HepG2 (cell line): ENCODE measurements at regions not wholly inside any gene's neighbourhood (a gene's known extent, or its start where the extent isn't known, plus 50 kb on each side); places are given as distances from the start of the nearest gene placed in this dataset.
A peak's percentile ranks its signal among the peaks of the same experiment; 100 is the strongest.

Experiments used
- CREB1 ChIP-seq, 2 experiments: fragments of 450-650 bp in 1 of 2; IDR thresholded peaks; 2 replicates each; pipeline ENCODE4 v1.6.1; 2016 to 2017; ENCODE audit warnings: control low read depth in 1 of 2, mild to moderate bottlenecking in 1 of 2, missing compliant biosample characterization in 1 of 2, missing genetic modification characterization in 1 of 2
- CREM ChIP-seq, 2 experiments: sonication (generic) in 1 of 2; formaldehyde crosslinking in 1 of 2; IDR thresholded peaks; 2 replicates each; pipeline versions ENCODE4 v1.4.0 to v1.6.1; 2016 to 2020; ENCODE audit warnings: antibody characterized with exemption in 1 of 2, mild to moderate bottlenecking in 1 of 2, missing genetic modification reagents in 1 of 2
- ELF3 ChIP-seq: IDR thresholded peaks from 2 replicates; pipeline ENCODE4 v1.6.1; 2016; ENCODE audit warnings: missing genetic modification reagents, missing compliant biosample characterization
- EP300 ChIP-seq, 3 experiments: sonication (generic) in 1 of 3; formaldehyde crosslinking in 1 of 3; IDR thresholded peaks; 2 replicates each; pipeline versions ENCODE4 v1.5.1 to v1.6.1; 2011 to 2020; ENCODE audit warnings: low read depth in 2 of 3, low read length in 2 of 3, borderline replicate concordance in 1 of 3, improper control_type of control experiment in 1 of 3, mild to moderate bottlenecking in 1 of 3, missing genetic modification reagents in 1 of 3, moderate library complexity in 1 of 3
- FOXA3 ChIP-seq: IDR thresholded peaks from 2 replicates; pipeline ENCODE4 v1.6.1; 2016; ENCODE audit warnings: missing genetic modification reagents, missing compliant biosample characterization
- FOXK1 ChIP-seq: sonication (generic); formaldehyde crosslinking; IDR thresholded peaks from 2 replicates; pipeline ENCODE4 v1.4.0; 2020; ENCODE audit warnings: low read depth, missing genetic modification reagents, borderline replicate concordance
- KAT8 ChIP-seq: IDR thresholded peaks from 2 replicates; pipeline ENCODE4 v1.6.1; 2016; ENCODE audit warnings: missing genetic modification reagents, missing compliant biosample characterization
- MIER3 ChIP-seq: IDR thresholded peaks from 2 replicates; pipeline ENCODE4 v1.6.1; 2016; ENCODE audit warnings: missing compliant biosample characterization, borderline replicate concordance
- NCOA2 ChIP-seq: sonication (generic); formaldehyde crosslinking; IDR thresholded peaks from 2 replicates; pipeline ENCODE4 v1.8.0; 2022; ENCODE audit warnings: inconsistent platforms
- NR2F1 ChIP-seq, 2 experiments: fragments of 450-650 bp in 1 of 2; formaldehyde crosslinking in 1 of 2; IDR thresholded peaks; 2 replicates each; pipeline versions ENCODE4 v1.5.0 to v1.6.1; 2016 to 2020; ENCODE audit warnings: mild to moderate bottlenecking in 1 of 2, missing compliant biosample characterization in 1 of 2, missing genetic modification reagents in 1 of 2, moderate library complexity in 1 of 2
- SALL1 ChIP-seq: sonication (generic); formaldehyde crosslinking; IDR thresholded peaks from 2 replicates; pipeline ENCODE4 v1.8.0; 2022; ENCODE audit warnings: mild to moderate bottlenecking, missing genetic modification reagents
- SOX13 ChIP-seq, 3 experiments: fragments of 450-650 bp in 1 of 3; sonication (generic) in 1 of 3; formaldehyde crosslinking in 1 of 3; IDR thresholded peaks in 2 of 3; conservative IDR thresholded peaks in 1 of 3; 2 replicates each; pipeline versions ENCODE4 v1.5.0 to v1.6.1; 2016 to 2020; ENCODE audit warnings: antibody characterized with exemption in 1 of 3, mild to moderate bottlenecking in 1 of 3, missing compliant biosample characterization in 1 of 3, missing genetic modification reagents in 1 of 3, moderate library complexity in 1 of 3
- SRSF9 ChIP-seq: fragments of 200-400 bp; formaldehyde crosslinking; IDR thresholded peaks from 2 replicates; pipeline ENCODE4 v1.6.1; 2018; ENCODE audit warnings: borderline replicate concordance, mild to moderate bottlenecking, low read depth, low read length; ENCODE audit not compliant: insufficient read depth, poor library complexity, severe bottlenecking
- TCF12 ChIP-seq, 2 experiments: fragments of 450-650 bp in 1 of 2; sonication (generic) in 1 of 2; formaldehyde crosslinking in 1 of 2; IDR thresholded peaks; 2 replicates each; pipeline versions ENCODE4 v1.6.1 to v1.8.0; 2017 to 2022; ENCODE audit warnings: antibody characterized with exemption in 1 of 2, mild to moderate bottlenecking in 1 of 2, missing genetic modification reagents in 1 of 2, moderate library complexity in 1 of 2
- TCF7 ChIP-seq: sonication (generic); IDR thresholded peaks from 2 replicates; pipeline ENCODE4 v1.6.1; 2016; ENCODE audit warnings: antibody characterized with exemption, low read depth
- TEAD3 ChIP-seq: optimal IDR thresholded peaks from 2 replicates; pipeline ENCODE3; 2016; ENCODE audit warnings: borderline replicate concordance
- ZBTB20 ChIP-seq: sonication (generic); formaldehyde crosslinking; IDR thresholded peaks from 2 replicates; pipeline ENCODE4 v1.8.1; 2023; ENCODE audit warnings: missing genetic modification reagents, low read depth, mild to moderate bottlenecking, borderline replicate concordance
- ZFP36L1 ChIP-seq: sonication (generic); formaldehyde crosslinking; IDR thresholded peaks from 2 replicates; pipeline ENCODE4 v1.8.0; 2022; ENCODE audit warnings: mild to moderate bottlenecking, missing genetic modification reagents, moderate library complexity
- TF ChIP-seq, protein P1 (sequence below), 2 experiments: fragments of 450-650 bp in 1 of 2; sonication (generic) in 1 of 2; formaldehyde crosslinking; IDR thresholded peaks; 2 replicates each; pipeline versions ENCODE4 v1.5.0 to v1.8.0; 2020 to 2022; ENCODE audit warnings: mild to moderate bottlenecking in 1 of 2, missing genetic modification reagents in 1 of 2
- TF ChIP-seq, protein P2 (sequence below): sonication (generic); formaldehyde crosslinking; IDR thresholded peaks from 2 replicates; pipeline ENCODE4 v1.4.0; 2020; ENCODE audit warnings: missing genetic modification reagents, borderline replicate concordance
- TF ChIP-seq, protein P3 (sequence below): IDR thresholded peaks from 2 replicates; pipeline ENCODE4 v1.6.1; 2016
- TF ChIP-seq, protein P4 (sequence below): sonication (generic); formaldehyde crosslinking; conservative IDR thresholded peaks from 2 replicates; pipeline ENCODE4 v1.4.0; 2020; ENCODE audit warnings: missing genetic modification reagents

DNA sequence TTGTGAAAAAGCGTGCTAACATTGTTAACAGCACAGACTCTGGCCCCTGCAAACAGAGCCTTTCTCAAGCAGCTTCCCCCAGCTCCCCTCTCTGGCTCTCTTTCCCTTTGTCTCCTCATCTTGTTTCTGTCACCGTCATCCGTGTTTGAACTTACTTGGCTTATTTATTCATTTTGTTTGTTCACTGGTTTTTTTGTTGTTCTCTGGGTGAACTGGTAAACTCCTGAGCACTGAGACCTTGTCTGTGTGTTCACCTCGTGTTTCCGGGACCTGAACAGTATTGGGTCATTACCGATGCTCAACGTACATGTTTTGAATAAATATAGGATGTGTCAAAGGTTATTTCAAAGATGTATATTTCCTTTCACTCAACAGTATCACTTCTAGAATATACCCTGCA lies 92.4 kb upstream of the USP29 start (continued):
- TF ChIP-seq, protein P1, sequence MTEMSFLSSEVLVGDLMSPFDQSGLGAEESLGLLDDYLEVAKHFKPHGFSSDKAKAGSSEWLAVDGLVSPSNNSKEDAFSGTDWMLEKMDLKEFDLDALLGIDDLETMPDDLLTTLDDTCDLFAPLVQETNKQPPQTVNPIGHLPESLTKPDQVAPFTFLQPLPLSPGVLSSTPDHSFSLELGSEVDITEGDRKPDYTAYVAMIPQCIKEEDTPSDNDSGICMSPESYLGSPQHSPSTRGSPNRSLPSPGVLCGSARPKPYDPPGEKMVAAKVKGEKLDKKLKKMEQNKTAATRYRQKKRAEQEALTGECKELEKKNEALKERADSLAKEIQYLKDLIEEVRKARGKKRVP (CRISPR knock-in tag; IDR thresholded peaks at IDR 0.05), result peak in 1 of 2 experiments; percentile 43; a peak in 2 of 4 replicates
- TF ChIP-seq, protein P2, sequence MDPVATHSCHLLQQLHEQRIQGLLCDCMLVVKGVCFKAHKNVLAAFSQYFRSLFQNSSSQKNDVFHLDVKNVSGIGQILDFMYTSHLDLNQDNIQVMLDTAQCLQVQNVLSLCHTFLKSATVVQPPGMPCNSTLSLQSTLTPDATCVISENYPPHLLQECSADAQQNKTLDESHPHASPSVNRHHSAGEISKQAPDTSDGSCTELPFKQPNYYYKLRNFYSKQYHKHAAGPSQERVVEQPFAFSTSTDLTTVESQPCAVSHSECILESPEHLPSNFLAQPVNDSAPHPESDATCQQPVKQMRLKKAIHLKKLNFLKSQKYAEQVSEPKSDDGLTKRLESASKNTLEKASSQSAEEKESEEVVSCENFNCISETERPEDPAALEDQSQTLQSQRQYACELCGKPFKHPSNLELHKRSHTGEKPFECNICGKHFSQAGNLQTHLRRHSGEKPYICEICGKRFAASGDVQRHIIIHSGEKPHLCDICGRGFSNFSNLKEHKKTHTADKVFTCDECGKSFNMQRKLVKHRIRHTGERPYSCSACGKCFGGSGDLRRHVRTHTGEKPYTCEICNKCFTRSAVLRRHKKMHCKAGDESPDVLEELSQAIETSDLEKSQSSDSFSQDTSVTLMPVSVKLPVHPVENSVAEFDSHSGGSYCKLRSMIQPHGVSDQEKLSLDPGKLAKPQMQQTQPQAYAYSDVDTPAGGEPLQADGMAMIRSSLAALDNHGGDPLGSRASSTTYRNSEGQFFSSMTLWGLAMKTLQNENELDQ, result no peak
- TF ChIP-seq, protein P3, sequence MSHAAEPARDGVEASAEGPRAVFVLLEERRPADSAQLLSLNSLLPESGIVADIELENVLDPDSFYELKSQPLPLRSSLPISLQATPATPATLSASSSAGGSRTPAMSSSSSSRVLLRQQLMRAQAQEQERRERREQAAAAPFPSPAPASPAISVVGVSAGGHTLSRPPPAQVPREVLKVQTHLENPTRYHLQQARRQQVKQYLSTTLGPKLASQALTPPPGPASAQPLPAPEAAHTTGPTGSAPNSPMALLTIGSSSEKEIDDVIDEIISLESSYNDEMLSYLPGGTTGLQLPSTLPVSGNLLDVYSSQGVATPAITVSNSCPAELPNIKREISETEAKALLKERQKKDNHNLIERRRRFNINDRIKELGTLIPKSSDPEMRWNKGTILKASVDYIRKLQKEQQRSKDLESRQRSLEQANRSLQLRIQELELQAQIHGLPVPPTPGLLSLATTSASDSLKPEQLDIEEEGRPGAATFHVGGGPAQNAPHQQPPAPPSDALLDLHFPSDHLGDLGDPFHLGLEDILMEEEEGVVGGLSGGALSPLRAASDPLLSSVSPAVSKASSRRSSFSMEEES (CRISPR knock-in tag), result 0 out of 2 replicates have a peak, but pooled peaks have one; percentile 48
- TF ChIP-seq FOXA3 (CRISPR knock-in tag), result peak; percentile 78
- peak; percentile 22; the same call in 1 of the 2 replicates for TF ChIP-seq KAT8 (CRISPR knock-in tag)
- peak; percentile 42 for TF ChIP-seq CREB1 (IDR thresholded peaks at IDR 0.05)
- no peak for TF ChIP-seq CREB1 (CRISPR knock-in tag; IDR thresholded peaks at IDR 0.05)
- no peak for TF ChIP-seq TCF12 (IDR thresholded peaks at IDR 0.05)
- TF ChIP-seq TCF12 (CRISPR knock-in tag; IDR thresholded peaks at IDR 0.05), result no peak
- TF ChIP-seq TCF7, result peak; percentile 19; the same call in 1 of the 2 replicates
- TF ChIP-seq NR2F1 (CRISPR knock-in tag; IDR thresholded peaks at IDR 0.05), result 0 out of 4 replicates have a peak, but pooled peaks of 1 of the 2 experiments have one; percentile 21
- TF ChIP-seq ZBTB20 (CRISPR knock-in tag), result peak; percentile 46; the same call in 1 of the 2 replicates
- TF ChIP-seq ZFP36L1 (CRISPR knock-in tag), result peak; percentile 50; the same call in 1 of the 2 replicates
- TF ChIP-seq SOX13 (IDR thresholded peaks at IDR 0.05), result 0 out of 2 replicates have a peak, but pooled peaks have one; percentile 38
- peak in 1 of 2 experiments; percentile 70; a peak in 2 of 4 replicates for TF ChIP-seq SOX13 (CRISPR knock-in tag; conservative IDR thresholded peaks at IDR 0.05 in 1 of 2, IDR thresholded peaks at IDR 0.05 in 1 of 2)
- TF ChIP-seq, protein P4, sequence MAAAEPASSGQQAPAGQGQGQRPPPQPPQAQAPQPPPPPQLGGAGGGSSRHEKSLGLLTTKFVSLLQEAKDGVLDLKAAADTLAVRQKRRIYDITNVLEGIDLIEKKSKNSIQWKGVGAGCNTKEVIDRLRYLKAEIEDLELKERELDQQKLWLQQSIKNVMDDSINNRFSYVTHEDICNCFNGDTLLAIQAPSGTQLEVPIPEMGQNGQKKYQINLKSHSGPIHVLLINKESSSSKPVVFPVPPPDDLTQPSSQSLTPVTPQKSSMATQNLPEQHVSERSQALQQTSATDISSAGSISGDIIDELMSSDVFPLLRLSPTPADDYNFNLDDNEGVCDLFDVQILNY (CRISPR knock-in tag), result no peak
- peak; percentile 60; the same call in 1 of the 2 replicates for TF ChIP-seq SALL1 (CRISPR knock-in tag)
- TF ChIP-seq EP300 (IDR thresholded peaks at IDR 0.05; ENCODE audit: low read depth in 2 of 2, low read length in 2 of 2), result peak in 1 of 2 experiments; percentile 58; a peak in 1 of 4 replicates
- no peak for TF ChIP-seq EP300 (CRISPR knock-in tag; IDR thresholded peaks at IDR 0.05; ENCODE audit: borderline replicate concordance)
- TF ChIP-seq NCOA2 (CRISPR knock-in tag), result peak; percentile 47; the same call in 1 of the 2 replicates
- TF ChIP-seq ELF3, result peak; percentile 64
- peak; percentile 52; the same call in 1 of the 2 replicates for TF ChIP-seq CREM (IDR thresholded peaks at IDR 0.05)
- TF ChIP-seq CREM (CRISPR knock-in tag; IDR thresholded peaks at IDR 0.05), result no peak
- TF ChIP-seq TEAD3 (CRISPR knock-in tag), result no peak
- TF ChIP-seq FOXK1 (CRISPR knock-in tag), result peak; percentile 57; the same call in 1 of the 2 replicates
- TF ChIP-seq MIER3, result peak; percentile 35; the same call in 1 of the 2 replicates
- TF ChIP-seq SRSF9, result no peak
